Spleen (tissue), 11 donors: ENCODE measurements at regions not wholly inside any gene's neighbourhood (a gene's known extent, or its start where the extent isn't known, plus 50 kb on each side); places are given as distances from the start of the nearest gene placed in this dataset.

Source experiments
- DNase-seq: peaks from one replicate; pipeline ENCODE4 v3.0.0-alpha.2; 2020
- H3K27ac ChIP-seq, 8 donors: fragments of 200-600 bp; sonication (generic) in 7 of 8; 1 replicate in 4 of 8; 2 replicates in 4 of 8; pipeline versions ENCODE4 v1.5.0 to v1.8.0; 2016 to 2021; ENCODE audit warnings: inconsistent platforms in 4 of 8, mild to moderate bottlenecking in 4 of 8, moderate library complexity in 1 of 8
- H3K27me3 ChIP-seq, 7 donors: fragments of 200-600 bp; sonication (generic) in 6 of 7; replicated peaks in 1 of 7; 1 replicate in 4 of 7; 2 replicates in 3 of 7; pipeline versions ENCODE4 v1.5.0 to v1.8.0; 2016 to 2021; ENCODE audit warnings: inconsistent platforms in 3 of 7, mild to moderate bottlenecking in 1 of 7
- H3K36me3 ChIP-seq, 6 donors: fragments of 200-600 bp; sonication (generic) in 5 of 6; 1 replicate in 4 of 6; 2 replicates in 2 of 6; pipeline versions ENCODE4 v1.5.0 to v1.8.0; 2016 to 2021; ENCODE audit warnings: inconsistent platforms in 2 of 6
- H3K4me1 ChIP-seq, 6 donors: fragments of 200-600 bp; sonication (generic) in 5 of 6; 1 replicate in 3 of 6; 2 replicates in 3 of 6; pipeline versions ENCODE4 v1.5.0 to v1.8.0; 2016 to 2021; ENCODE audit warnings: inconsistent platforms in 3 of 6
- H3K4me3 ChIP-seq, 8 donors: fragments of 200-600 bp; sonication (generic) in 7 of 8; 1 replicate in 4 of 8; 2 replicates in 4 of 8; pipeline versions ENCODE4 v1.5.0 to v1.8.0; 2016 to 2021; ENCODE audit warnings: inconsistent platforms in 4 of 8, mild to moderate bottlenecking in 4 of 8, moderate library complexity in 2 of 8
- H3K9me3 ChIP-seq, 8 donors: fragments of 200-600 bp; sonication (generic) in 7 of 8; 1 replicate in 4 of 8; 2 replicates in 4 of 8; pipeline versions ENCODE4 v1.5.0 to v1.8.0; 2016 to 2021; ENCODE audit warnings: inconsistent platforms in 4 of 8
- POLR2A ChIP-seq, 3 donors: fragments of 450-650 bp; IDR thresholded peaks; one replicate each; pipeline ENCODE4 v1.5.1; 2017; ENCODE audit warnings: antibody characterized with exemption in 3 of 3, mild to moderate bottlenecking in 1 of 3
- POLR2AphosphoS5 ChIP-seq, 3 donors: sonication (generic); formaldehyde crosslinking; IDR thresholded peaks; one replicate each; pipeline ENCODE4 v1.5.1; 2017; ENCODE audit warnings: antibody characterized with exemption in 3 of 3
- WGBS, 5 donors: extraction: QIAGEN DNeasy Blood & Tissue Kit in 3 of 5; methylation state at CpG; one replicate each; pipeline versions ENCODE4 v1.1.5 to v1.1.7; 2013 to 2018; 5-methylcytosine and 5-hydroxymethylcytosine counted together
- intact Hi-C: fragments of 100-400 bp; cut with DNase I; formaldehyde crosslinking; loops from one replicate; pipeline ENCODE4 v1.15.0; 2023; ENCODE audit warnings: low total_unique reads
- TF ChIP-seq, protein P1 (sequence below), 11 experiments: fragments of 200-600 bp in 7 of 11; fragments of 450-650 bp in 4 of 11; sonication (generic) in 4 of 11; IDR thresholded peaks in 8 of 11; conservative IDR thresholded peaks in 3 of 11; 1 replicate in 7 of 11; 2 replicates in 4 of 11; pipeline versions ENCODE4 v1.4.0 to v1.8.0; 2016 to 2021; ENCODE audit warnings: antibody characterized with exemption in 11 of 11, inconsistent platforms in 4 of 11, mild to moderate bottlenecking in 1 of 11
- donor health status: healthy with polysubstance abuse.
- donor health status: DM: no; HTN: no; CAD: no; lungs with moderate emphysema.
- donor health status: DM: no; HTN: no; CAD: no.
- donor health status: Bipolar disorder and iron deficiency.
- donor health status: healthy.
- donor health status: DM: no; HTN: no; CAD: no.
- donor health status: DM: yes; HTN: yes; CAD: no.

- no peak for DNase-seq
- H3K4me3 ChIP-seq: no peak overlapping the region
- TF ChIP-seq POLR2AphosphoS5 (IDR thresholded peaks at IDR 0.05) (no peak), POLR2A (IDR thresholded peaks at IDR 0.05) (no peak)
- TF ChIP-seq, protein P1, sequence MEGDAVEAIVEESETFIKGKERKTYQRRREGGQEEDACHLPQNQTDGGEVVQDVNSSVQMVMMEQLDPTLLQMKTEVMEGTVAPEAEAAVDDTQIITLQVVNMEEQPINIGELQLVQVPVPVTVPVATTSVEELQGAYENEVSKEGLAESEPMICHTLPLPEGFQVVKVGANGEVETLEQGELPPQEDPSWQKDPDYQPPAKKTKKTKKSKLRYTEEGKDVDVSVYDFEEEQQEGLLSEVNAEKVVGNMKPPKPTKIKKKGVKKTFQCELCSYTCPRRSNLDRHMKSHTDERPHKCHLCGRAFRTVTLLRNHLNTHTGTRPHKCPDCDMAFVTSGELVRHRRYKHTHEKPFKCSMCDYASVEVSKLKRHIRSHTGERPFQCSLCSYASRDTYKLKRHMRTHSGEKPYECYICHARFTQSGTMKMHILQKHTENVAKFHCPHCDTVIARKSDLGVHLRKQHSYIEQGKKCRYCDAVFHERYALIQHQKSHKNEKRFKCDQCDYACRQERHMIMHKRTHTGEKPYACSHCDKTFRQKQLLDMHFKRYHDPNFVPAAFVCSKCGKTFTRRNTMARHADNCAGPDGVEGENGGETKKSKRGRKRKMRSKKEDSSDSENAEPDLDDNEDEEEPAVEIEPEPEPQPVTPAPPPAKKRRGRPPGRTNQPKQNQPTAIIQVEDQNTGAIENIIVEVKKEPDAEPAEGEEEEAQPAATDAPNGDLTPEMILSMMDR (IDR thresholded peaks at IDR 0.05 in 8 of 11, conservative IDR thresholded peaks at IDR 0.05 in 3 of 11): no peak
- H3K36me3 ChIP-seq: no peaks in the 10 kb centered on the region
- peak overlapping the region in 1 of 8 donors; percentile 12 for H3K27ac ChIP-seq
- 60 to 67% (median 64%) methylated on average over 19 of the region's 19 CpGs for WGBS, 5 donors
- intact Hi-C loops: no loop called here
- H3K4me1 ChIP-seq: peaks cover 3 to 41% (median 9%) of the 10 kb centered on the region in 6 donors
- H3K27me3 ChIP-seq: no peaks in the 10 kb centered on the region
- H3K9me3 ChIP-seq: no peaks in the 10 kb centered on the region
Measured at GRCh38 chr5:56319526-56320181, 86.5 kb upstream of the ANKRD55 start.

DNA sequence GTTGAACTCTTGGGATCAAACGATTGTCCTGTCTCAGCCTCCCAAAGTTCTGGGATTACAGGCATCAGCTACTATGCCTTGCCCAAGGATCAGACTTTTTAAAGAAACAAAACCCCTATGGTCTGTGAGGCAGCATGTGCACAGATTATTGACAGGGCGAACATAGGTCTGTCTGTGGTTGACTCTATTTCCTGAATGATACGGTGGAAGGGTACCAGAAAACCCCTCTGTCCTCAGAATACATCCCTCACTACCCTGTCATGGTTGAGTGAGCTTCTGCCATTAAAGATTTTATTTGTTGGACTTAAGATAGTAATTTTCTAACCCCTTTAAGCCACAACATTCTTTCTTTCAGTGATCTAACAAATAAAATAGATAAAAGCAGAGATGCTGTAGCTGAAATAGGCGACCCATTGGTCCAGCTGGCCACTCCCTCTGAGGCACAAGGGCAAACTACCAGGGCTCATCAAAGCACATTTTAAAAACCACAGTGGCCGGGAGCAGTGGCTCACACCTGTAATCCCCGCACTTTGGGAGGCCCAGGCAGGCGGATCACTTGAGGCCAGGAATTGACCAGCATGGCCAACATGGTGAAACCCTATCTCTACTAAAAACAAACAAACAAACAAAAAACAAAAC is 84.9 kb upstream of the ANKRD55 start:
- H3K4me3 ChIP-seq: no peak overlapping the region
- DNase-seq: no peak
- no peaks in the 10 kb centered on the region for H3K9me3 ChIP-seq
- no peak for TF ChIP-seq POLR2AphosphoS5 (IDR thresholded peaks at IDR 0.05)
- TF ChIP-seq, protein P1 (IDR thresholded peaks at IDR 0.05 in 8 of 11, conservative IDR thresholded peaks at IDR 0.05 in 3 of 11): no peak
- no peak for TF ChIP-seq POLR2A (IDR thresholded peaks at IDR 0.05)
- H3K4me1 ChIP-seq: peaks cover 3 to 41% (median 9%) of the 10 kb centered on the region in 6 donors
- intact Hi-C loops: no loop called here
- H3K27me3 ChIP-seq: no peaks in the 10 kb centered on the region
- H3K27ac ChIP-seq: no peak overlapping the region
- H3K36me3 ChIP-seq: no peaks in the 10 kb centered on the region
- WGBS, 5 donors: 65 to 76% (median 69%) methylated on average over 7 of the region's 7 CpGs

DNA sequence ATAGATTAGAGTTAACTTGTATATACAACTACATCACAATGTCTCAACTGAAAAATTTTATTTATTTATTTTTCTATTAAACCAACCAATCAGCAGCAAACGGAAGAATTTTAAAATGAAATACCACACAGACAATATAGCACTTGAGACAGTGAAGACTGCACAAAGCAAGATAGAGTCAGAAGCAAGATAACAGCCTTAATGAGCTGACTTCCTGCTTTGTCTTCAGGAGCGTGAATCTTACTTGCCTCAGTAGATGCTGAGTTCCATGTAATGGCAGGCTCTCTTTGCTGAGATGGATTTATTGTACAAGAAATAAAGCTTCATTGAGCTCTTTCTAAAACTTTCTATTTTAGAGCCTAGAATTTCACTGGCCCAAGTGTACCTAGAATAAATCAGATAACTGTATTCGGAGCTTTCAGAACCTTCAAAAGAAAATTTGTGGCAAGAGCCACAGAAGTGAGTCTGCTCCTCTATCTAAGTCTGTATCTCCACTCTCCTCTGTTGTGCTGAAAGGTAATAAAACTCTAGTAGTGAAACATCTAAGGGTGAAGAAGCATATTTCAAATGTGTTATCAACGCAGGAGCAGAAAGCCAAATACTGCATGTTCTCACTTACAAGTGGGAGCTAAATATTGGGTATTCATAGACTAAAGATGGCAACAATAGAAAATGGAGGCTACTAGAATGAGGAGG is 83.3 kb upstream of the ANKRD55 start:
- peaks cover 3 to 41% (median 9%) of the 10 kb centered on the region in 6 donors for H3K4me1 ChIP-seq
- H3K9me3 ChIP-seq: no peaks in the 10 kb centered on the region
- no peaks in the 10 kb centered on the region for H3K27me3 ChIP-seq
- no peak for DNase-seq
- H3K36me3 ChIP-seq: no peaks in the 10 kb centered on the region
- 66 to 90% (median 85%) methylated on average over 4 of the region's 4 CpGs for WGBS, 5 donors
- H3K4me3 ChIP-seq: no peak overlapping the region
- TF ChIP-seq POLR2A (IDR thresholded peaks at IDR 0.05): no peak
- TF ChIP-seq, protein P1 (IDR thresholded peaks at IDR 0.05 in 8 of 11, conservative IDR thresholded peaks at IDR 0.05 in 3 of 11): no peak
- TF ChIP-seq POLR2AphosphoS5 (IDR thresholded peaks at IDR 0.05): no peak
- no peak overlapping the region for H3K27ac ChIP-seq
- intact Hi-C loops: no loop called here

GRCh38 chr5:56314529-56314928 is 81.4 kb upstream of the ANKRD55 start:
- 61 to 87% (median 79%) methylated on average over 6 of the region's 6 CpGs for WGBS, 5 donors
- H3K36me3 ChIP-seq: no peaks in the 10 kb centered on the region
- no peaks in the 10 kb centered on the region for H3K9me3 ChIP-seq
- intact Hi-C loops: no loop called here
- DNase-seq: no peak
- peaks cover 3 to 37% (median 7%) of the 10 kb centered on the region in 6 donors for H3K4me1 ChIP-seq
- H3K27me3 ChIP-seq: no peaks in the 10 kb centered on the region
- no peak overlapping the region for H3K4me3 ChIP-seq
- H3K27ac ChIP-seq: no peak overlapping the region
- TF ChIP-seq, protein P1 (IDR thresholded peaks at IDR 0.05 in 8 of 11, conservative IDR thresholded peaks at IDR 0.05 in 3 of 11): peak in 6 of 11 experiments; percentile 19 to 77 (median 37)
- TF ChIP-seq POLR2AphosphoS5 (IDR thresholded peaks at IDR 0.05): no peak
